Body of pancreas (tissue), 4 donors: ENCODE measurements at regions not wholly inside any gene's neighbourhood (a gene's known extent, or its start where the extent isn't known, plus 50 kb on each side); places are given as distances from the start of the nearest gene placed in this dataset.

Source experiments
- ATAC-seq: fragments of 150-250 bp; one replicate; pipeline ENCODE4 v1.9.1; 2016
- DNase-seq, 4 donors: peaks; one replicate each; pipeline ENCODE4 v3.0.0-alpha.2; 2019
- H3K27ac ChIP-seq, 4 donors: fragments of 200-600 bp; sonication (generic); 1 replicate in 3 of 4; 2 replicates in 1 of 4; pipeline versions ENCODE4 v1.5.1 to v1.6.1; 2016 to 2019; ENCODE audit warnings: mild to moderate bottlenecking in 1 of 4, mixed read lengths in 1 of 4, moderate library complexity in 1 of 4
- H3K27me3 ChIP-seq, 2 donors: fragments of 200-600 bp; sonication (generic); one replicate each; pipeline ENCODE4 v1.6.0; 2016; ENCODE audit warnings: mild to moderate bottlenecking in 1 of 2
- H3K36me3 ChIP-seq, 2 donors: fragments of 200-600 bp; sonication (generic); replicated peaks in 1 of 2; 2 replicates each; pipeline ENCODE4 v1.5.1; 2016; ENCODE audit warnings: low read depth in 2 of 2; ENCODE audit not compliant: insufficient read depth in 1 of 2
- H3K4me1 ChIP-seq: fragments of 200-600 bp; sonication (generic); one replicate; pipeline ENCODE4 v1.6.0; 2016
- H3K4me3 ChIP-seq, 2 donors: fragments of 200-600 bp; sonication (generic); 1 replicate in 1 of 2; 2 replicates in 1 of 2; pipeline ENCODE4 v1.5.1; 2016 to 2019
- H3K9me3 ChIP-seq, 3 donors: fragments of 200-600 bp; sonication (generic); 1 replicate in 2 of 3; 2 replicates in 1 of 3; pipeline ENCODE4 v1.5.1; 2016
- POLR2A ChIP-seq, 3 donors: fragments of 450-650 bp; IDR thresholded peaks; one replicate each; pipeline ENCODE4 v1.6.1; 2016; ENCODE audit warnings: antibody characterized with exemption in 3 of 3, mild to moderate bottlenecking in 2 of 3
- WGBS, 2 donors: methylation state at CpG; one replicate each; pipeline ENCODE4 v1.1.5; 2017; 5-methylcytosine and 5-hydroxymethylcytosine counted together
- intact Hi-C: fragments of 100-400 bp; cut with DNase I; formaldehyde crosslinking; loops from one replicate; pipeline ENCODE4 v1.15.1; 2023
- TF ChIP-seq, protein P1 (sequence below), 7 experiments: fragments of 450-650 bp in 4 of 7; fragments of 200-600 bp in 3 of 7; sonication (generic) in 3 of 7; IDR thresholded peaks; one replicate each; pipeline ENCODE4 v1.5.1; 2016 to 2019; ENCODE audit warnings: antibody characterized with exemption in 7 of 7

DNA sequence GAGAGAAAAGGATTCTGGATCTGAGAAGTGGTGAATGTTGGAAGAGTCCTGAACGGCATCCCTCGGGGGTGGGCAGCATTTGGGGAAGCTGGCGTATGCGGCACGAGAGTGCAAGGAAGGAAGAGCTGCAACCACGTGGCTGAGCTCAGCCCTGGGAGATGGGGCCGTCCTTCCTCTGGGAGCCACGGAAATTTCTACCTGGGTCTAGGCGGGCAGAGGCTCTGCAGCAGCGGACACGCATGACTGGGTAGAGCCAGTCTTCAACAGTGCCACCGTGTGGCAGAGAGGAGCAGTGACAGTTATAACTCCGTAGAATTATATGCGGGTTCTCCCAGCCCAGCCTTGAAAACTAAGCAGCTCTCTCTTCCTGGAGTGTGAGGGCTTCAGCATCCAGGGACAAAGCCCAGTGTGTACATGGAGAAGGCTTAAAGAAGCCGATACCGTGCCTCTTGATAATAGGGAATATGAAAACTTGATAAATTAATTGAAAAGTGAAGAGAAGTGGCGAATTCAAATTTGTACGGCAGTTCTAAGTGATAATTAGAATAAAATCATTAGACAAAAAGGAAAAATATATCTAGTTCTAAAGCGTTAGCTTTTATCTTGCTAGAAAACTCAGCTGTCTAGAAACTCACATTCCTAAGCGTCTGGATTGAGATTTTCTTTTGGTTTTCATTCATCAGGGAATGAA lies 82.9 kb upstream of the STXBP6 start:
- WGBS, 2 donors: 12 to 13% methylated on average over 19 to 20 of the region's 20 CpGs
- ATAC-seq (peak; percentile 99), DNase-seq (peak; percentile 80 to 86 (median 84))
- peak in 1 of 3 donors; percentile 12 for TF ChIP-seq POLR2A (IDR thresholded peaks at IDR 0.05)
- TF ChIP-seq, protein P1, sequence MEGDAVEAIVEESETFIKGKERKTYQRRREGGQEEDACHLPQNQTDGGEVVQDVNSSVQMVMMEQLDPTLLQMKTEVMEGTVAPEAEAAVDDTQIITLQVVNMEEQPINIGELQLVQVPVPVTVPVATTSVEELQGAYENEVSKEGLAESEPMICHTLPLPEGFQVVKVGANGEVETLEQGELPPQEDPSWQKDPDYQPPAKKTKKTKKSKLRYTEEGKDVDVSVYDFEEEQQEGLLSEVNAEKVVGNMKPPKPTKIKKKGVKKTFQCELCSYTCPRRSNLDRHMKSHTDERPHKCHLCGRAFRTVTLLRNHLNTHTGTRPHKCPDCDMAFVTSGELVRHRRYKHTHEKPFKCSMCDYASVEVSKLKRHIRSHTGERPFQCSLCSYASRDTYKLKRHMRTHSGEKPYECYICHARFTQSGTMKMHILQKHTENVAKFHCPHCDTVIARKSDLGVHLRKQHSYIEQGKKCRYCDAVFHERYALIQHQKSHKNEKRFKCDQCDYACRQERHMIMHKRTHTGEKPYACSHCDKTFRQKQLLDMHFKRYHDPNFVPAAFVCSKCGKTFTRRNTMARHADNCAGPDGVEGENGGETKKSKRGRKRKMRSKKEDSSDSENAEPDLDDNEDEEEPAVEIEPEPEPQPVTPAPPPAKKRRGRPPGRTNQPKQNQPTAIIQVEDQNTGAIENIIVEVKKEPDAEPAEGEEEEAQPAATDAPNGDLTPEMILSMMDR (IDR thresholded peaks at IDR 0.05): peak; percentile 70 to 96 (median 91)
- H3K27ac ChIP-seq: no peak overlapping the region
- intact Hi-C loops: no loop called here
- H3K36me3 ChIP-seq: no peaks in the 10 kb centered on the region
- H3K4me1 ChIP-seq: peaks cover 4% of the 10 kb centered on the region
- H3K9me3 ChIP-seq: no peaks in the 10 kb centered on the region
- no peak overlapping the region for H3K4me3 ChIP-seq
- no peaks in the 10 kb centered on the region for H3K27me3 ChIP-seq

DNA sequence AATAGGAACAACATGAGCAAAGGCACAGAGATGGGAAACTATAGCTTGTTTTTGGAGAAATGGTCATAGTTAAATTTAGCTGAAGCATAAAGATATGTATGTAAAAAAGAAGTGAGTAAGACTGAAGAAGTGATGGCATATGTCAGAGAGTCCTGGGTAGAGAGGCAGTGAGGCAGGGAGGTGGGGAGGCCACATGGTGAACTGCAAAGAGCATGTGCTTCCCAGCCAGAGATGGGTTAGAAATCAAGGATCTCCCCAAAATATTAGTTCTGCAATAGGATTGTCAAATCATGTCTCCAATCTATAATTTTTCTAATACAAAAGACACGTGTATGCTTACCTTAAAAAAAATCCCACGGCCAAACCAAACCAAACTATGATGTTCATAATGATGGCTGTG lies 82.1 kb upstream of the STXBP6 start:
- 67 to 74% methylated on average over 2 of the region's 2 CpGs for WGBS, 2 donors
- no peaks in the 10 kb centered on the region for H3K27me3 ChIP-seq
- ATAC-seq (no peak), DNase-seq (no peak)
- TF ChIP-seq POLR2A (IDR thresholded peaks at IDR 0.05): no peak
- TF ChIP-seq, protein P1 (IDR thresholded peaks at IDR 0.05): no peak
- H3K36me3 ChIP-seq: no peaks in the 10 kb centered on the region
- H3K4me3 ChIP-seq: no peak overlapping the region
- no peak overlapping the region for H3K27ac ChIP-seq
- intact Hi-C loops: no loop called here
- peaks cover 4% of the 10 kb centered on the region for H3K4me1 ChIP-seq
- no peaks in the 10 kb centered on the region for H3K9me3 ChIP-seq

DNA sequence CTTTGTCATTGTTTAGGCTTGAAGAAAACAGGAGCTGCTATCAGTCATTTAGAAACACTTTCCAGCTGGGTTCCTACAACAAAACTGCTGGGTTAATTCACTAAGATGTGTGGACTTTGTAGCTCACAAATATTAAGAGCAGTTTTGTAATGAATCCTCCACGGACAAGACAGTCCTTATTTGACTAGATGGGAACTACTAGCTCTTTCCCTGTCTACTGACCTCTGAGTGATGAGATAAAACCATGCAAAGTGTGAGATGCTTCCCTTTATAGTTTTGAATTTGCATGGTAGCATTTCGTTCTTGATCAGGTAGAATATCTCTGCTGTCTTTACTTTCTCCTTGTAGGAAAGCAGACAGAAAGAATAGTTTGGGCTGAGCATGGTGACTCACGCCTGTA lies 72.9 kb upstream of the STXBP6 start:
- DNase-seq (no peak), ATAC-seq (no peak)
- H3K4me1 ChIP-seq: no peaks in the 10 kb centered on the region
- intact Hi-C loops: no loop called here
- H3K4me3 ChIP-seq: no peak overlapping the region
- no peaks in the 10 kb centered on the region for H3K9me3 ChIP-seq
- 86 to 93% methylated on average over 3 of the region's 3 CpGs for WGBS, 2 donors
- no peak overlapping the region for H3K27ac ChIP-seq
- H3K27me3 ChIP-seq: no peaks in the 10 kb centered on the region
- H3K36me3 ChIP-seq: no peaks in the 10 kb centered on the region
- TF ChIP-seq, protein P1 (IDR thresholded peaks at IDR 0.05): no peak
- no peak for TF ChIP-seq POLR2A (IDR thresholded peaks at IDR 0.05)

DNA sequence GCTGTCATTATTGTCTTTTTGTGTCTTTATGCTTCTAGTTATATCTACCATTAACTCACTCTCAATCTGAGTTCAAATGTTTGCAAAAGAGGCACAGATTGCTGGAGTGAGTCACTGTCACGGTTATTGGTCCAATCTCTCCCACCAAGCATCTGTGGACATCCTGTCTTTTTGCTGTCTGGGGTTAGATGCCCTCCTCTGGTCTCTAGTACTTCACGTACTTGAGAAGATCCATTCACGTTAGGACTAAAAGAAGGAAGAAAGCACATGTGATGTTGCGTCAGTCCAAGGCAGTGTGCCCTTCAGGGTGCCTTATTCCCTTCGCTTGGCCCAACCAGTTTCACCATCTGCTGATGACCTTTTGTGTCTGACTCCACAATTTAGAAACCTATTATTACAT lies 72.3 kb upstream of the STXBP6 start:
- Histone ChIP-seq H3K4me1 (no peaks in the 10 kb centered on the region), H3K4me3 (no peak overlapping the region), H3K36me3 (no peaks in the 10 kb centered on the region), H3K27ac (no peak overlapping the region), H3K27me3 (no peaks in the 10 kb centered on the region), H3K9me3 (no peaks in the 10 kb centered on the region)
- no peak for ATAC-seq
- TF ChIP-seq, protein P1 (IDR thresholded peaks at IDR 0.05): no peak
- TF ChIP-seq POLR2A (IDR thresholded peaks at IDR 0.05): no peak
- 85 to 88% methylated on average over 5 of the region's 5 CpGs for WGBS, 2 donors
- intact Hi-C loops: no loop called here
- DNase-seq: no peak
